SK-N-SH (cell line): ENCODE measurements at regions not wholly inside any gene's neighbourhood (a gene's known extent, or its start where the extent isn't known, plus 50 kb on each side); places are given as distances from the start of the nearest gene placed in this dataset.

Experiments
- CTCF ChIA-PET: fragments of 300-600, 350-600 bp; formaldehyde crosslinking; extraction: SDS; loops from one replicate; lab custom pipeline; 2021; lab: Yijun Ruan, JAX
- POLR2A ChIA-PET: fragments of 350-600 bp; sonication (Branson Sonifier 250); formaldehyde crosslinking; extraction: SDS; loops from one replicate; lab custom pipeline; 2020; ENCODE audit warnings: antibody characterized with exemption, inconsistent platforms; lab: Yijun Ruan, JAX
- DNase-seq: peaks from one replicate; pipeline ENCODE4 v3.0.0; 2012
- H2AFZ ChIP-seq: fragments of 200-600 bp; sonication (generic); 2 replicates; pipeline ENCODE4 v1.8.1; 2016; ENCODE audit warnings: antibody characterized with exemption, mild to moderate bottlenecking, low read depth
- H3F3A ChIP-seq: fragments of 200-600 bp; sonication (generic); replicated peaks from 2 replicates; pipeline ENCODE3; 2016; ENCODE audit warnings: antibody characterized with exemption, mild to moderate bottlenecking; ENCODE audit not compliant: insufficient read depth
- H3K27ac ChIP-seq, 2 experiments: fragments of 200-500 bp in 1 of 2; fragments of 200-600 bp in 1 of 2; sonication (Bioruptor generic) in 1 of 2; sonication (generic), shearing (Covaris generic) in 1 of 2; 2 replicates each; pipeline versions ENCODE4 v1.5.1 to v1.6.1; 2014 to 2016; ENCODE audit warnings: low read depth in 2 of 2, inconsistent platforms in 1 of 2, low read length in 1 of 2, mild to moderate bottlenecking in 1 of 2, mixed read lengths in 1 of 2
- H3K27me3 ChIP-seq: fragments of 200-600 bp; sonication (generic), shearing (Covaris generic); 2 replicates; pipeline ENCODE4 v1.6.1; 2016; ENCODE audit warnings: mixed run types; ENCODE audit not compliant: insufficient read depth
- H3K36me3 ChIP-seq, 2 experiments: fragments of 200-500 bp in 1 of 2; fragments of 200-600 bp in 1 of 2; sonication (Bioruptor generic) in 1 of 2; sonication (generic) in 1 of 2; replicated peaks in 1 of 2; 2 replicates each; pipeline versions ENCODE3 to v1.5.1; 2014 to 2016; ENCODE audit warnings: low read length in 1 of 2, mild to moderate bottlenecking in 1 of 2; ENCODE audit not compliant: insufficient read depth in 2 of 2, control insufficient read depth in 1 of 2
- H3K4me1 ChIP-seq, 2 experiments: fragments of 200-500 bp in 1 of 2; fragments of 200-600 bp in 1 of 2; sonication (Bioruptor generic) in 1 of 2; sonication (generic), shearing (Covaris generic) in 1 of 2; 2 replicates each; pipeline versions ENCODE4 v1.5.1 to v1.6.1; 2014 to 2016; ENCODE audit warnings: low read depth in 1 of 2, low read length in 1 of 2, mixed run types in 1 of 2; ENCODE audit not compliant: insufficient read depth in 2 of 2, control insufficient read depth in 1 of 2
- H3K4me2 ChIP-seq: fragments of 200-600 bp; sonication (generic), shearing (Covaris generic); 2 replicates; pipeline ENCODE4 v1.6.1; 2017; ENCODE audit warnings: mixed run types
- H3K4me3 ChIP-seq, 2 experiments: fragments of 200-500 bp in 1 of 2; fragments of 200-600 bp in 1 of 2; sonication (Bioruptor generic) in 1 of 2; sonication (generic), shearing (Covaris generic) in 1 of 2; 2 replicates each; pipeline versions ENCODE4 v1.5.1 to v1.8.1; 2014 to 2016; ENCODE audit warnings: low read depth in 2 of 2, inconsistent platforms in 1 of 2, low read length in 1 of 2, mild to moderate bottlenecking in 1 of 2, mixed read lengths in 1 of 2, moderate library complexity in 1 of 2
- H3K79me2 ChIP-seq: fragments of 200-600 bp; sonication (generic); 2 replicates; pipeline ENCODE4 v1.8.1; 2017; ENCODE audit warnings: mild to moderate bottlenecking; ENCODE audit not compliant: insufficient read depth
- H3K9ac ChIP-seq: fragments of 200-600 bp; sonication (generic); 2 replicates; pipeline ENCODE4 v1.6.1; 2017; ENCODE audit warnings: mixed run types
- H3K9me2 ChIP-seq: fragments of 200-600 bp; sonication (generic); 2 replicates; pipeline ENCODE4 v1.6.1; 2017; ENCODE audit warnings: mixed run types
- H3K9me3 ChIP-seq: fragments of 200-600 bp; sonication (generic); 2 replicates; pipeline ENCODE4 v1.6.1; 2017; ENCODE audit warnings: mixed run types, mild to moderate bottlenecking, moderate library complexity
- H4K20me1 ChIP-seq: fragments of 200-600 bp; sonication (generic); 2 replicates; pipeline ENCODE4 v1.6.1; 2017; ENCODE audit warnings: mild to moderate bottlenecking, mixed run types; ENCODE audit not compliant: insufficient read depth
- CTCF ChIP-seq: fragments of 200-600 bp; sonication (generic); IDR thresholded peaks from 2 replicates; pipeline ENCODE4 v1.6.1; 2017; ENCODE audit warnings: antibody characterized with exemption, mild to moderate bottlenecking, moderate library complexity
- EZH2phosphoT487 ChIP-seq: fragments of 200-600 bp; sonication (generic); IDR thresholded peaks from 2 replicates; pipeline ENCODE4 v1.6.1; 2017; ENCODE audit warnings: low read depth, mixed run types, mild to moderate bottlenecking, antibody characterized with exemption, moderate library complexity, borderline replicate concordance
- FOXJ3 ChIP-seq: sonication (generic); formaldehyde crosslinking; IDR thresholded peaks from 2 replicates; pipeline ENCODE4 v1.5.1; 2020; ENCODE audit warnings: mild to moderate bottlenecking, missing genetic modification reagents
- FOXM1 ChIP-seq: IDR thresholded peaks from 2 replicates; pipeline ENCODE4 v1.4.0; 2012; ENCODE audit warnings: low read depth, mild to moderate bottlenecking
- IRF3 ChIP-seq: fragments of 150-350 bp; IDR thresholded peaks from 2 replicates; pipeline ENCODE4 v1.6.1; 2016; ENCODE audit warnings: mild to moderate bottlenecking, low read depth, low read length
- JUND ChIP-seq: IDR thresholded peaks from 2 replicates; pipeline ENCODE4 v1.4.0; 2012
- MEF2A ChIP-seq: IDR thresholded peaks from 2 replicates; pipeline ENCODE4 v1.4.0; 2012; ENCODE audit warnings: low read depth, borderline replicate concordance
- NRF1 ChIP-seq: IDR thresholded peaks from 2 replicates; pipeline ENCODE4 v1.6.1; 2012; ENCODE audit warnings: low read depth, mild to moderate bottlenecking, low read length
- RAD21 ChIP-seq: IDR thresholded peaks from 2 replicates; pipeline ENCODE4 v1.6.1; 2012; ENCODE audit warnings: mild to moderate bottlenecking, low read length
- RXRA ChIP-seq: IDR thresholded peaks from 2 replicates; pipeline ENCODE4 v1.4.0; 2012; ENCODE audit warnings: low read depth, mild to moderate bottlenecking, borderline replicate concordance
- SIN3A ChIP-seq: IDR thresholded peaks from 2 replicates; pipeline ENCODE4 v1.6.1; 2012; ENCODE audit warnings: low read depth, mild to moderate bottlenecking, low read length, moderate library complexity, borderline replicate concordance
- TCF12 ChIP-seq: IDR thresholded peaks from 2 replicates; pipeline ENCODE4 v1.4.0; 2012
- TEAD4 ChIP-seq: IDR thresholded peaks from 2 replicates; pipeline ENCODE4 v1.4.0; 2012; ENCODE audit warnings: mild to moderate bottlenecking, borderline replicate concordance; ENCODE audit not compliant: insufficient read depth
- YY1 ChIP-seq: IDR thresholded peaks from 2 replicates; pipeline ENCODE4 v1.4.0; 2012; ENCODE audit warnings: low read depth, mild to moderate bottlenecking
- WGBS: methylation state at CpG from one replicate; pipeline ENCODE4 v1.1.6; 2017; ENCODE audit warnings: low lambda C conversion rate; 5-methylcytosine and 5-hydroxymethylcytosine counted together
- TF ChIP-seq, protein P1 (sequence below): IDR thresholded peaks from 2 replicates; pipeline ENCODE4 v1.6.1; 2012; ENCODE audit warnings: mild to moderate bottlenecking, low read depth, low read length, moderate library complexity
- TF ChIP-seq, protein P2 (sequence below): IDR thresholded peaks from 2 replicates; pipeline ENCODE4; 2012
- TF ChIP-seq, protein P3 (sequence below): fragments of 150-350 bp; IDR thresholded peaks from 2 replicates; pipeline ENCODE4 v1.6.1; 2017; ENCODE audit warnings: antibody characterized with exemption, low read length, low read depth, borderline replicate concordance

GRCh38 chr18:6559296-6559695, 144.6 kb upstream of the L3MBTL4 start:
- Histone ChIP-seq H4K20me1 (no peaks in the 10 kb centered on the region), H3K9me3 (no peaks in the 10 kb centered on the region), H3K36me3 (no peaks in the 10 kb centered on the region), H3K27me3 (no peaks in the 10 kb centered on the region), H3K4me2 (no peak overlapping the region), H3K79me2 (no peaks in the 10 kb centered on the region), H2AFZ (no peak overlapping the region)
- no peak for DNase-seq
- CTCF ChIA-PET, result no interaction called here
- no peak for TF ChIP-seq EZH2phosphoT487
- TF ChIP-seq NRF1, result no peak
- no peak for TF ChIP-seq CTCF
- TF ChIP-seq FOXJ3 (CRISPR knock-in tag), result no peak
- TF ChIP-seq, protein P1, sequence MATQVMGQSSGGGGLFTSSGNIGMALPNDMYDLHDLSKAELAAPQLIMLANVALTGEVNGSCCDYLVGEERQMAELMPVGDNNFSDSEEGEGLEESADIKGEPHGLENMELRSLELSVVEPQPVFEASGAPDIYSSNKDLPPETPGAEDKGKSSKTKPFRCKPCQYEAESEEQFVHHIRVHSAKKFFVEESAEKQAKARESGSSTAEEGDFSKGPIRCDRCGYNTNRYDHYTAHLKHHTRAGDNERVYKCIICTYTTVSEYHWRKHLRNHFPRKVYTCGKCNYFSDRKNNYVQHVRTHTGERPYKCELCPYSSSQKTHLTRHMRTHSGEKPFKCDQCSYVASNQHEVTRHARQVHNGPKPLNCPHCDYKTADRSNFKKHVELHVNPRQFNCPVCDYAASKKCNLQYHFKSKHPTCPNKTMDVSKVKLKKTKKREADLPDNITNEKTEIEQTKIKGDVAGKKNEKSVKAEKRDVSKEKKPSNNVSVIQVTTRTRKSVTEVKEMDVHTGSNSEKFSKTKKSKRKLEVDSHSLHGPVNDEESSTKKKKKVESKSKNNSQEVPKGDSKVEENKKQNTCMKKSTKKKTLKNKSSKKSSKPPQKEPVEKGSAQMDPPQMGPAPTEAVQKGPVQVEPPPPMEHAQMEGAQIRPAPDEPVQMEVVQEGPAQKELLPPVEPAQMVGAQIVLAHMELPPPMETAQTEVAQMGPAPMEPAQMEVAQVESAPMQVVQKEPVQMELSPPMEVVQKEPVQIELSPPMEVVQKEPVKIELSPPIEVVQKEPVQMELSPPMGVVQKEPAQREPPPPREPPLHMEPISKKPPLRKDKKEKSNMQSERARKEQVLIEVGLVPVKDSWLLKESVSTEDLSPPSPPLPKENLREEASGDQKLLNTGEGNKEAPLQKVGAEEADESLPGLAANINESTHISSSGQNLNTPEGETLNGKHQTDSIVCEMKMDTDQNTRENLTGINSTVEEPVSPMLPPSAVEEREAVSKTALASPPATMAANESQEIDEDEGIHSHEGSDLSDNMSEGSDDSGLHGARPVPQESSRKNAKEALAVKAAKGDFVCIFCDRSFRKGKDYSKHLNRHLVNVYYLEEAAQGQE, result no peak
- TF ChIP-seq TEAD4, result no peak
- TF ChIP-seq MEF2A, result no peak
- TF ChIP-seq FOXM1, result no peak
- no peak for TF ChIP-seq IRF3
- TF ChIP-seq TCF12, result no peak
- TF ChIP-seq, protein P2, sequence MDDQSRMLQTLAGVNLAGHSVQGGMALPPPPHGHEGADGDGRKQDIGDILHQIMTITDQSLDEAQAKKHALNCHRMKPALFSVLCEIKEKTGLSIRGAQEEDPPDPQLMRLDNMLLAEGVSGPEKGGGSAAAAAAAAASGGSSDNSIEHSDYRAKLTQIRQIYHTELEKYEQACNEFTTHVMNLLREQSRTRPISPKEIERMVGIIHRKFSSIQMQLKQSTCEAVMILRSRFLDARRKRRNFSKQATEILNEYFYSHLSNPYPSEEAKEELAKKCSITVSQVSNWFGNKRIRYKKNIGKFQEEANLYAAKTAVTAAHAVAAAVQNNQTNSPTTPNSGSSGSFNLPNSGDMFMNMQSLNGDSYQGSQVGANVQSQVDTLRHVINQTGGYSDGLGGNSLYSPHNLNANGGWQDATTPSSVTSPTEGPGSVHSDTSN, result no peak
- TF ChIP-seq, protein P3, sequence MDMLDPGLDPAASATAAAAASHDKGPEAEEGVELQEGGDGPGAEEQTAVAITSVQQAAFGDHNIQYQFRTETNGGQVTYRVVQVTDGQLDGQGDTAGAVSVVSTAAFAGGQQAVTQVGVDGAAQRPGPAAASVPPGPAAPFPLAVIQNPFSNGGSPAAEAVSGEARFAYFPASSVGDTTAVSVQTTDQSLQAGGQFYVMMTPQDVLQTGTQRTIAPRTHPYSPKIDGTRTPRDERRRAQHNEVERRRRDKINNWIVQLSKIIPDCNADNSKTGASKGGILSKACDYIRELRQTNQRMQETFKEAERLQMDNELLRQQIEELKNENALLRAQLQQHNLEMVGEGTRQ, result no peak
- no peak for TF ChIP-seq SIN3A
- TF ChIP-seq YY1, result no peak
- no peak; the same call in 1 of the 2 replicates for TF ChIP-seq RAD21
- TF ChIP-seq RXRA, result no peak
- TF ChIP-seq JUND, result no peak
- TF ChIP-seq, all 33 proteins: peak for 0
- no peaks in the 10 kb centered on the region for H3F3A ChIP-seq
- POLR2A ChIA-PET, result no interaction called here
- H3K27ac ChIP-seq, result peak overlapping the region in 1 of 2 experiments; percentile 43; a peak in 1 of 4 replicates
- WGBS, result 67% methylated on average over 1 of the region's 1 CpG
- H3K9ac ChIP-seq, result no peak overlapping the region
- H3K4me1 ChIP-seq, result peaks cover 0 to 35% of the 10 kb centered on the region in 2 experiments; a peak in 2 of 4 replicates
- no peak overlapping the region for H3K4me3 ChIP-seq
- no peaks in the 10 kb centered on the region for H3K9me2 ChIP-seq
